ENCODE measurements at regions not wholly inside any gene's neighbourhood (a gene's known extent, or its start where the extent isn't known, plus 50 kb on each side); places are given as distances from the start of the nearest gene placed in this dataset.

- TF ChIP-seq CTCF (IDR thresholded peaks at IDR 0.05) (no peak), POLR2A (IDR thresholded peaks at IDR 0.05) (no peak)
These were observed 142.3 kb downstream of the RBM43 start for GRCh38 chr2:151119374-151119773.
